ENCODE measurements at regions not wholly inside any gene's neighbourhood (a gene's known extent, or its start where the extent isn't known, plus 50 kb on each side); places are given as distances from the start of the nearest gene placed in this dataset.

- TF ChIP-seq CTCF (optimal IDR thresholded peaks at IDR 0.05 in 1 of 3, IDR thresholded peaks at IDR 0.05 in 1 of 3, conservative IDR thresholded peaks at IDR 0.05 in 1 of 3; ENCODE audit: extremely low read depth in 1 of 3, insufficient read depth in 2 of 3, low read length in 3 of 3) = no peak
- TF ChIP-seq EZH2 (IDR thresholded peaks at IDR 0.05; ENCODE audit: low read length) = no peak
These were observed 1398.9 kb upstream of the PCDH9 start for GRCh38 chr13:68628994-68629393.

All from keratinocyte (primary cell).